Fibroblast of lung (primary cell): ENCODE measurements at regions not wholly inside any gene's neighbourhood (a gene's known extent, or its start where the extent isn't known, plus 50 kb on each side); places are given as distances from the start of the nearest gene placed in this dataset.

ENCODE experiments used
- DNase-seq, 2 donors: peaks; one replicate each; pipeline versions ENCODE4 v3.0.0 to v3.0.0-alpha.2; 2010; ENCODE audit warnings: low read depth in 2 of 2
- H2AFZ ChIP-seq: 2 replicates; pipeline ENCODE4 v1.5.1; 2012; ENCODE audit warnings: low read length, control low read depth, inconsistent platforms
- H3K27ac ChIP-seq: 2 replicates; pipeline ENCODE4 v1.5.1; 2011; ENCODE audit warnings: low read length, control low read depth; ENCODE audit not compliant: insufficient read depth
- H3K27me3 ChIP-seq: 2 replicates; pipeline ENCODE4 v1.5.1; 2011; ENCODE audit warnings: mild to moderate bottlenecking, low read length; ENCODE audit not compliant: control insufficient read depth, insufficient read depth
- H3K36me3 ChIP-seq: 2 replicates; pipeline ENCODE4 v1.5.1; 2011; ENCODE audit warnings: low read length; ENCODE audit not compliant: control insufficient read depth, insufficient read depth
- H3K4me1 ChIP-seq: 2 replicates; pipeline ENCODE4 v1.5.1; 2011; ENCODE audit warnings: low read length; ENCODE audit not compliant: control insufficient read depth, insufficient read depth; ENCODE audit errors: extremely low read depth
- H3K4me2 ChIP-seq: 2 replicates; pipeline ENCODE4 v1.5.1; 2011; ENCODE audit warnings: low read length, control low read depth; ENCODE audit not compliant: insufficient read depth; ENCODE audit errors: extremely low read depth
- H3K4me3 ChIP-seq, 4 experiments: fragments of 200-600 bp in 1 of 4; sonication (generic) in 1 of 4; replicated peaks in 1 of 4; 2 replicates each; pipeline ENCODE4 v1.5.1; 2011 to 2016; ENCODE audit warnings: low read length in 4 of 4, low read depth in 3 of 4, mild to moderate bottlenecking in 3 of 4, control low read depth in 2 of 4, inconsistent platforms in 1 of 4, mixed read lengths in 1 of 4; ENCODE audit not compliant: insufficient read depth in 1 of 4; ENCODE audit errors: control extremely low read depth in 1 of 4
- H3K79me2 ChIP-seq: 2 replicates; pipeline ENCODE4 v1.5.1; 2012; ENCODE audit warnings: mild to moderate bottlenecking, low read length, inconsistent platforms; ENCODE audit not compliant: control insufficient read depth, insufficient read depth
- H3K9ac ChIP-seq: 2 replicates; pipeline ENCODE4 v1.5.1; 2011; ENCODE audit warnings: mild to moderate bottlenecking, low read length, control low read depth; ENCODE audit not compliant: insufficient read depth
- H3K9me3 ChIP-seq: 2 replicates; pipeline ENCODE4 v1.5.1; 2012; ENCODE audit warnings: low read depth, low read length; ENCODE audit not compliant: control insufficient read depth, insufficient read depth
- H4K20me1 ChIP-seq: 2 replicates; pipeline ENCODE4 v1.5.1; 2011; ENCODE audit warnings: low read length; ENCODE audit not compliant: control insufficient read depth, insufficient read depth; ENCODE audit errors: extremely low read depth
- CTCF ChIP-seq, 2 donors: IDR thresholded peaks in 1 of 2; conservative IDR thresholded peaks in 1 of 2; 1 replicate in 1 of 2; 2 replicates in 1 of 2; pipeline ENCODE4 v1.5.1; 2011 to 2012; ENCODE audit warnings: low read length in 2 of 2, control low read depth in 1 of 2, inconsistent platforms in 1 of 2, low read depth in 1 of 2, mild to moderate bottlenecking in 1 of 2
- EZH2 ChIP-seq: IDR thresholded peaks from 2 replicates; pipeline ENCODE4 v1.5.1; 2012; ENCODE audit warnings: low read length, control low read depth, mild to moderate bottlenecking; ENCODE audit errors: missing control alignments

DNA sequence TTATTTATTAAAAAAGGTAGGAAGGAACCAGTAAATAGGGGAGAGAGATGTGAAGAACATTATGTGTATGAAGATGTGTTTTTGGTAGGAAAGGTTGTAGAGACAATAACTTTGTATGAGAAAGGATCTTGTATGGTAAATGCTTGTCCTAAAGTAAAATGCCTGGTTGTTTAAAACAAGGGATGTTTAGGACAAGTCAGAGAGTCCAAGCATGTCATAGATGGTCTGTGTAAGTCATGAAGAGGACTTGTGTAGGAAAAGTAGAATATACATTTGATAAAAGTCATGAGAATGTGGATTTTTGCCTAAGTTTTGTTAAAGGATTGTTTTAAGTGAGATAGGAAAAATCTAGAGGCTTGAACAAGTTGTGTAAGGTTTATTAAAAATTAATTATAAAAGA, 325.1 kb downstream of the CDH26 start:
- no peak overlapping the region for H3K4me2 ChIP-seq

DNA sequence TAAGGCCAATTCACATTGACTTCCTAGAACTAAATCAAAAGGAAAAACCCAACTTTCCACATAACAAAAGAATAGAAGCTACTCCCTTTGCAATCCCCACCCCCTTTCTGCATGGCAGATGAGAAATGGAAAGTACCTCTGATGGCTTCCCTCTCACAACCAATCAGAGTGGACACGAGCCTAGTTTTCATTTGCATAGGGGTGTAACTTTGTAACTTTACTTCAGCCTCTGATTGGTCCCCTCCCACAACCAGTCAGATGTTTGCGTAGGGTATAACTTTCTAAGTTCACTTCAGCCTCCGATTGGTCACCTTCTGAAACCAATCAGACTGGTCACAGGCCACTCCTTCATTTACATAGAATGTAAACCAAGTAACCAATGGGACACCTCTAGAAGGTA, 328.5 kb downstream of the CDH26 start:
- Histone ChIP-seq H2AFZ (no peak overlapping the region), H3K36me3 (no peaks in the 10 kb centered on the region), H3K4me3 (no peak overlapping the region), H3K79me2 (no peaks in the 10 kb centered on the region), H3K27ac (no peak overlapping the region), H3K9ac (no peak overlapping the region), H4K20me1 (no peaks in the 10 kb centered on the region), H3K4me1 (no peaks in the 10 kb centered on the region), H3K27me3 (no peaks in the 10 kb centered on the region), H3K4me2 (no peak overlapping the region), H3K9me3 (no peaks in the 10 kb centered on the region)
- TF ChIP-seq EZH2 (no peak), CTCF (conservative IDR thresholded peaks at IDR 0.05 in 1 of 2, IDR thresholded peaks at IDR 0.05 in 1 of 2; ENCODE audit: low read depth in 1 of 2, low read length in 2 of 2) (no peak)
- DNase-seq, result no peak

More for the DNA sequence above, 325.1 kb downstream of the CDH26 start:
- no peak for DNase-seq
- no peak for TF ChIP-seq EZH2
- Histone ChIP-seq H3K9me3 (no peaks in the 10 kb centered on the region), H3K4me1 (no peaks in the 10 kb centered on the region), H3K27ac (no peak overlapping the region), H3K36me3 (no peaks in the 10 kb centered on the region), H3K79me2 (no peaks in the 10 kb centered on the region), H3K27me3 (no peaks in the 10 kb centered on the region), H3K4me3 (no peak overlapping the region), H4K20me1 (no peaks in the 10 kb centered on the region), H3K9ac (no peak overlapping the region), H2AFZ (no peak overlapping the region)

DNA sequence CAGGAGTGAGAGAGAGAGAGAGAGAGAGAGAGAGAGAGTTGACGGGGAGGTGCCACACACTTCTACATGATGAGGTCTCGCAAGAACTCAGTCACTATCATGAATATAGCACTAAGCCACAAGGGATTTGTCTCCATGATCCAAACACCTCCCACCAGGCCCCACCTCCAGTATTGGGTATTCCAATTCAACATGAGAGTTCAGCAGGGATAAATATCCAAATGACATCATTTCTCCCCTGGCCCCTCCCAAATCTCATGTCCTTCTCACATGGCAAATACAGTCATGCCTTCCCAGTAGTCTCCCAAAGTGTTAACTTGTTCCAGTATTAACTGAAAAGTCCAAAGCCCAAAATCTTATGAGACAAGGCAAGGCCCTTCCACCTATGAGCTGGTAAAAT, 330.7 kb downstream of the CDH26 start:
- H4K20me1 ChIP-seq, result no peaks in the 10 kb centered on the region

More for the DNA sequence above, 330.7 kb downstream of the CDH26 start:
- no peaks in the 10 kb centered on the region for H3K27me3 ChIP-seq
- no peak for DNase-seq
- no peak overlapping the region for H3K27ac ChIP-seq
- H3K79me2 ChIP-seq, result no peaks in the 10 kb centered on the region
- no peak overlapping the region for H3K4me2 ChIP-seq
- no peak overlapping the region for H2AFZ ChIP-seq
- no peak for TF ChIP-seq EZH2
- no peak for TF ChIP-seq CTCF (conservative IDR thresholded peaks at IDR 0.05 in 1 of 2, IDR thresholded peaks at IDR 0.05 in 1 of 2; ENCODE audit: low read depth in 1 of 2, low read length in 2 of 2)
- H3K36me3 ChIP-seq, result no peaks in the 10 kb centered on the region
- H3K9me3 ChIP-seq, result no peaks in the 10 kb centered on the region
- H3K4me1 ChIP-seq, result no peaks in the 10 kb centered on the region
- H3K4me3 ChIP-seq, result no peak overlapping the region
- H3K9ac ChIP-seq, result no peak overlapping the region
